Transverse colon (tissue), 4 donors: ENCODE measurements at regions not wholly inside any gene's neighbourhood (a gene's known extent, or its start where the extent isn't known, plus 50 kb on each side); places are given as distances from the start of the nearest gene placed in this dataset.

Source experiments
- EP300 ChIP-seq: sonication (generic); formaldehyde crosslinking; IDR thresholded peaks from one replicate; pipeline ENCODE4 v1.6.1; 2017; ENCODE audit warnings: antibody characterized with exemption, low read depth
- POLR2A ChIP-seq: fragments of 450-650 bp; IDR thresholded peaks from one replicate; pipeline ENCODE4 v1.6.1; 2016; ENCODE audit warnings: antibody characterized with exemption, mild to moderate bottlenecking, moderate library complexity
- POLR2AphosphoS5 ChIP-seq, 3 donors: sonication (generic); formaldehyde crosslinking; IDR thresholded peaks; one replicate each; pipeline ENCODE4 v1.6.1; 2016; ENCODE audit warnings: antibody characterized with exemption in 3 of 3
- TF ChIP-seq, protein P1 (sequence below), 5 experiments: fragments of 200-600 bp in 3 of 5; fragments of 450-650 bp in 2 of 5; sonication (generic) in 3 of 5; IDR thresholded peaks; 1 replicate in 2 of 5; 2 replicates in 3 of 5; pipeline ENCODE4 v1.5.1; 2016 to 2017; ENCODE audit warnings: antibody characterized with exemption in 5 of 5, inconsistent platforms in 3 of 5, mild to moderate bottlenecking in 2 of 5, moderate library complexity in 1 of 5

GRCh38 chr4:137361756-137362470, 170.4 kb downstream of the PCDH18 start:
- TF ChIP-seq, protein P1, sequence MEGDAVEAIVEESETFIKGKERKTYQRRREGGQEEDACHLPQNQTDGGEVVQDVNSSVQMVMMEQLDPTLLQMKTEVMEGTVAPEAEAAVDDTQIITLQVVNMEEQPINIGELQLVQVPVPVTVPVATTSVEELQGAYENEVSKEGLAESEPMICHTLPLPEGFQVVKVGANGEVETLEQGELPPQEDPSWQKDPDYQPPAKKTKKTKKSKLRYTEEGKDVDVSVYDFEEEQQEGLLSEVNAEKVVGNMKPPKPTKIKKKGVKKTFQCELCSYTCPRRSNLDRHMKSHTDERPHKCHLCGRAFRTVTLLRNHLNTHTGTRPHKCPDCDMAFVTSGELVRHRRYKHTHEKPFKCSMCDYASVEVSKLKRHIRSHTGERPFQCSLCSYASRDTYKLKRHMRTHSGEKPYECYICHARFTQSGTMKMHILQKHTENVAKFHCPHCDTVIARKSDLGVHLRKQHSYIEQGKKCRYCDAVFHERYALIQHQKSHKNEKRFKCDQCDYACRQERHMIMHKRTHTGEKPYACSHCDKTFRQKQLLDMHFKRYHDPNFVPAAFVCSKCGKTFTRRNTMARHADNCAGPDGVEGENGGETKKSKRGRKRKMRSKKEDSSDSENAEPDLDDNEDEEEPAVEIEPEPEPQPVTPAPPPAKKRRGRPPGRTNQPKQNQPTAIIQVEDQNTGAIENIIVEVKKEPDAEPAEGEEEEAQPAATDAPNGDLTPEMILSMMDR (IDR thresholded peaks at IDR 0.05): no peak
- no peak for TF ChIP-seq POLR2A
- no peak for TF ChIP-seq POLR2AphosphoS5 (IDR thresholded peaks at IDR 0.05)
- no peak for TF ChIP-seq EP300
